Trophoblast cell (in vitro differentiated cells and primary cell): ENCODE measurements at regions not wholly inside any gene's neighbourhood (a gene's known extent, or its start where the extent isn't known, plus 50 kb on each side); places are given as distances from the start of the nearest gene placed in this dataset.

Experiments
- DNase-seq, 2 donors: peaks; one replicate each; pipeline ENCODE4 v3.0.0-alpha.2; 2016
- H2AFZ ChIP-seq: 2 replicates; pipeline ENCODE4 v1.6.1; 2013; ENCODE audit warnings: low read length, moderate library complexity, mild to moderate bottlenecking; ENCODE audit not compliant: insufficient read depth, poor library complexity
- H2AK5ac ChIP-seq: 2 replicates; pipeline ENCODE4 v1.6.1; 2013; ENCODE audit warnings: mild to moderate bottlenecking, low read length
- H2BK120ac ChIP-seq: 2 replicates; pipeline ENCODE4 v1.6.1; 2013; ENCODE audit warnings: low read length, mild to moderate bottlenecking, moderate library complexity; ENCODE audit not compliant: insufficient read depth, poor library complexity
- H2BK12ac ChIP-seq: 2 replicates; pipeline ENCODE4 v1.6.1; 2013; ENCODE audit warnings: mild to moderate bottlenecking, low read length, moderate library complexity
- H2BK5ac ChIP-seq: 2 replicates; pipeline ENCODE4 v1.6.1; 2013; ENCODE audit warnings: low read length, low read depth, moderate library complexity, mild to moderate bottlenecking; ENCODE audit not compliant: poor library complexity
- H3K14ac ChIP-seq: 2 replicates; pipeline ENCODE4 v1.6.1; 2013; ENCODE audit warnings: mild to moderate bottlenecking, low read length
- H3K18ac ChIP-seq: 2 replicates; pipeline ENCODE4 v1.6.1; 2013; ENCODE audit warnings: mild to moderate bottlenecking, low read length
- H3K23ac ChIP-seq: 2 replicates; pipeline ENCODE4 v1.6.1; 2013; ENCODE audit warnings: low read length
- H3K27ac ChIP-seq: 2 replicates; pipeline ENCODE4 v1.5.1; 2013; ENCODE audit warnings: low read depth, mild to moderate bottlenecking, inconsistent platforms, low read length, moderate library complexity
- H3K27me3 ChIP-seq: 2 replicates; pipeline ENCODE4 v1.6.1; 2013; ENCODE audit warnings: inconsistent platforms, mild to moderate bottlenecking, low read length, moderate library complexity; ENCODE audit not compliant: insufficient read depth
- H3K36me3 ChIP-seq, 2 experiments: 1 replicate in 1 of 2; 2 replicates in 1 of 2; pipeline ENCODE4 v1.6.1; 2013; ENCODE audit warnings: low read length in 2 of 2, mild to moderate bottlenecking in 2 of 2, moderate library complexity in 1 of 2; ENCODE audit not compliant: insufficient read depth in 2 of 2, control insufficient read depth in 1 of 2
- H3K4ac ChIP-seq: 2 replicates; pipeline ENCODE4 v1.6.1; 2013; ENCODE audit warnings: low read depth, mild to moderate bottlenecking, low read length, moderate library complexity
- H3K4me1 ChIP-seq, 2 experiments: 1 replicate in 1 of 2; 2 replicates in 1 of 2; pipeline ENCODE4 v1.6.1; 2013; ENCODE audit warnings: low read length in 2 of 2, mild to moderate bottlenecking in 2 of 2, moderate library complexity in 1 of 2; ENCODE audit not compliant: insufficient read depth in 2 of 2, control insufficient read depth in 1 of 2
- H3K4me2 ChIP-seq: 2 replicates; pipeline ENCODE4 v1.6.1; 2013; ENCODE audit warnings: inconsistent platforms, mild to moderate bottlenecking, low read length, moderate library complexity
- H3K4me3 ChIP-seq: 2 replicates; pipeline ENCODE4 v1.5.1; 2013; ENCODE audit warnings: mild to moderate bottlenecking, low read depth, low read length, inconsistent platforms
- H3K79me1 ChIP-seq: one replicate; pipeline ENCODE4 v1.6.1; 2013; ENCODE audit warnings: low read length
- H3K79me2 ChIP-seq: 2 replicates; pipeline ENCODE4 v1.6.1; 2013; ENCODE audit warnings: low read length, mild to moderate bottlenecking; ENCODE audit not compliant: control insufficient read depth, insufficient read depth, poor library complexity
- H3K9ac ChIP-seq: 2 replicates; pipeline ENCODE4 v1.6.1; 2013; ENCODE audit warnings: mild to moderate bottlenecking, low read length
- H3K9me3 ChIP-seq: 2 replicates; pipeline ENCODE4 v1.6.1; 2013; ENCODE audit warnings: low read depth, mild to moderate bottlenecking, control low read depth, inconsistent platforms, low read length; ENCODE audit not compliant: insufficient read depth
- H4K12ac ChIP-seq: 2 replicates; pipeline ENCODE4 v1.6.1; 2013; ENCODE audit warnings: low read depth, mild to moderate bottlenecking, low read length, moderate library complexity
- H4K8ac ChIP-seq: 2 replicates; pipeline ENCODE4 v1.6.1; 2013; ENCODE audit warnings: low read depth, mild to moderate bottlenecking, low read length, moderate library complexity
- H4K91ac ChIP-seq: one replicate; pipeline ENCODE4 v1.6.1; 2013; ENCODE audit warnings: low read depth, mild to moderate bottlenecking, low read length, moderate library complexity
- WGBS: extraction: QIAGEN DNeasy Blood & Tissue Kit; methylation state at CpG from one replicate; pipeline ENCODE4 v1.1.7; 2013; ENCODE audit warnings: missing lambda C conversion rate; ENCODE audit not compliant: insufficient read length, insufficient coverage; ENCODE audit errors: extremely low coverage; 5-methylcytosine and 5-hydroxymethylcytosine counted together

DNA sequence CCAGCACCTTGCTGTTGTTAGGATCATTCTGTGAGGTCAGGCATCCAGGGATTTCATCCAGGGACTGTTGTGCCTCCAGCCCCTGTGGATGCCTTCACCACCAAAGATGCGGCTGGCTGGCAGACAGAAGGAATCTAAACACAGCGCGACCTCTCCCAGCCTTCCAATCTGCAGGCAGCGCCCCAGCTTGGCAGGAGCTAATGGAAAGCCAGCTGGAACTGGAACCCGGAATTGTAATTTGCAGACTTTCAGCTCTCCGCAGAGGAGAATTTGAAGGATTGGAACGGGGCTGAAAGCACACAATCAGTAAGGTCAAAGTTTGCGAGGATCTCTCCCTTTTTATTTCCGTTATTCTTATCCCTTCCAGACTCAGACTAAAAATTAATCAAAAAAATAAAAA, 127.8 kb downstream of the TRIB2 start:
- Histone ChIP-seq H4K91ac (no peak overlapping the region), H4K8ac (no peak overlapping the region), H3K9me3 (no peaks in the 10 kb centered on the region), H3K9ac (no peak overlapping the region), H2AK5ac (no peak overlapping the region), H3K79me2 (no peaks in the 10 kb centered on the region), H3K18ac (no peak overlapping the region), H4K12ac (no peak overlapping the region), H2BK12ac (no peak overlapping the region), H2BK5ac (no peak overlapping the region), H3K79me1 (peaks cover 2% of the 10 kb centered on the region), H2AFZ (no peak overlapping the region), H3K4me2 (no peak overlapping the region), H3K14ac (no peak overlapping the region), H2BK120ac (no peak overlapping the region), H3K4ac (no peak overlapping the region), H3K4me3 (no peak overlapping the region), H3K4me1 (no peaks in the 10 kb centered on the region), H3K23ac (no peak overlapping the region), H3K27me3 (no peaks in the 10 kb centered on the region), H3K36me3 (no peaks in the 10 kb centered on the region), H3K27ac (no peak overlapping the region)
- no peak for DNase-seq
- no CpG with 5 or more reads among the region's 9 CpGs for WGBS

DNA sequence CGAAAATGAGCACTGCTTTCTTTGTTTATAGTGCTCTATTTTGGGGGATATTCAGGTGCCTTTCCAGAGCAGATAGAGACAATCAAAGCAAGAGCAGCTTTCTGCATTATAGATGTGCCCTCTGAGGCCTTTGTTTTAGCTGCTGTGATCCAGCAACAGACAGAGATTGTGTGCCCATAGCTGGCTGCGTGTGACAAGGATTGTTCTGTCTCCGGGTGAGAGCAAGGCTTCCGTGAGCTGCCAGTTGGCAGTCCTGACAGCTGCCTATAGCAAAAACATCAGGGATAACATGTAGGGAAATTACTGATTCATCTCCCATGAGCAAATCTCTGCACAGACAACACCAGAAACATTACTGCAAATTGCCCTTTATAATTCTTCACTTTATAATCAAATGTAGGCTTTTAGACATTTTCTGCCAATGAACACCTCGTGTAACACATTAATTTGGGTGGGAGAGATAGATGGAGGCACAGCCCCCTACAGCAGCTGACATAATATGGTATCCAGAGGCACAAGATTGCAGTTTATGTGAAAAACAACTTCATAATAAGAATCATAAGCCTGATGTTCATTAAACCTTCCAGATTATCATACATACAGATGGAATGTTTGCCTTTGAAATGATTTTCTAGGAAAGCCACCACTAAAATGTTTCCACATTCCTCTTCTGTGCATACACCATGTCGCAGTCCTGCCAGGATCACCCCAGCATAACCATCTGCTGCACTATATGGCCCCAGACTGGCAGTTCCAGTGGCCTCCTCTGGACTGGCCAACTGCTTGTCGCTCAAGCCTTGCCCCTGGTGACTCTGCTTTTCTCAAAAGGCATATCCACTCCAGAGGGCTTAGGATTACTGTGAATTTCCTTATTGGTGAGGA, 131.2 kb downstream of the TRIB2 start:
- DNase-seq = no peak
- H2AK5ac ChIP-seq = no peak overlapping the region
- no peaks in the 10 kb centered on the region for H3K4me1 ChIP-seq
- H2BK5ac ChIP-seq = no peak overlapping the region
- no CpG with 5 or more reads among the region's 7 CpGs for WGBS
- no peaks in the 10 kb centered on the region for H3K9me3 ChIP-seq
- H4K91ac ChIP-seq = no peak overlapping the region
- H3K79me2 ChIP-seq = no peaks in the 10 kb centered on the region
- H3K27ac ChIP-seq = no peak overlapping the region
- no peak overlapping the region for H3K9ac ChIP-seq
- H2AFZ ChIP-seq = no peak overlapping the region
- peaks cover 2% of the 10 kb centered on the region for H3K79me1 ChIP-seq
- no peak overlapping the region for H4K8ac ChIP-seq
- H2BK12ac ChIP-seq = no peak overlapping the region
- no peak overlapping the region for H3K18ac ChIP-seq
- H3K23ac ChIP-seq = no peak overlapping the region
- H3K4me2 ChIP-seq = no peak overlapping the region
- no peak overlapping the region for H4K12ac ChIP-seq
- no peaks in the 10 kb centered on the region for H3K27me3 ChIP-seq
- no peak overlapping the region for H3K4ac ChIP-seq
- no peaks in the 10 kb centered on the region for H3K36me3 ChIP-seq
- no peak overlapping the region for H2BK120ac ChIP-seq
- H3K4me3 ChIP-seq = no peak overlapping the region
- no peak overlapping the region for H3K14ac ChIP-seq

DNA sequence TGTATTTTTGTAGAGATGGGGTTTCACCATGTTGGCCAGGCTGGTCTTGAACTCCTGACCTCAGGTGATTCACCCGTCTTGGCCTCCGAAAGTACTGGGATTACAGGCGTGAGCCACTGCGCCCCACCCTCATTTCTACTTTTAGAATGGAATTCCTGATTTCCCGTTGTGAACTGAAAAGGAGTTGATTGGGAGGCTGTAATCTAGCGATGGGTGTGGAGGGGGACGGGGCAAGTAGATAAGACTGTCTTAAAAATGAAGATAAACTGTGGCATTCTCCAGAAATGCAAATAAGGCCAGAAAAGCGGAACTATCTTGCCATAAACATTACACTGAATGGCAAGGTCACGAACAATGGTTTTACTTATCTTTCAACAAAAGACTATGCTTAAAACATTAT, 135.4 kb downstream of the TRIB2 start:
- Histone ChIP-seq H4K12ac (no peak overlapping the region), H3K4me2 (no peak overlapping the region), H3K9ac (no peak overlapping the region), H3K27me3 (no peaks in the 10 kb centered on the region), H3K79me1 (no peaks in the 10 kb centered on the region), H2BK120ac (no peak overlapping the region), H2BK12ac (no peak overlapping the region), H3K27ac (no peak overlapping the region), H2AFZ (no peak overlapping the region), H3K36me3 (no peaks in the 10 kb centered on the region), H3K23ac (no peak overlapping the region), H2BK5ac (no peak overlapping the region), H3K4me1 (no peaks in the 10 kb centered on the region), H3K4ac (no peak overlapping the region), H4K8ac (no peak overlapping the region), H3K14ac (no peak overlapping the region), H3K9me3 (peaks cover 8% of the 10 kb centered on the region), H3K79me2 (no peaks in the 10 kb centered on the region), H2AK5ac (no peak overlapping the region), H3K18ac (no peak overlapping the region), H3K4me3 (no peak overlapping the region), H4K91ac (no peak overlapping the region)
- no CpG with 5 or more reads among the region's 9 CpGs for WGBS
- DNase-seq = no peak

DNA sequence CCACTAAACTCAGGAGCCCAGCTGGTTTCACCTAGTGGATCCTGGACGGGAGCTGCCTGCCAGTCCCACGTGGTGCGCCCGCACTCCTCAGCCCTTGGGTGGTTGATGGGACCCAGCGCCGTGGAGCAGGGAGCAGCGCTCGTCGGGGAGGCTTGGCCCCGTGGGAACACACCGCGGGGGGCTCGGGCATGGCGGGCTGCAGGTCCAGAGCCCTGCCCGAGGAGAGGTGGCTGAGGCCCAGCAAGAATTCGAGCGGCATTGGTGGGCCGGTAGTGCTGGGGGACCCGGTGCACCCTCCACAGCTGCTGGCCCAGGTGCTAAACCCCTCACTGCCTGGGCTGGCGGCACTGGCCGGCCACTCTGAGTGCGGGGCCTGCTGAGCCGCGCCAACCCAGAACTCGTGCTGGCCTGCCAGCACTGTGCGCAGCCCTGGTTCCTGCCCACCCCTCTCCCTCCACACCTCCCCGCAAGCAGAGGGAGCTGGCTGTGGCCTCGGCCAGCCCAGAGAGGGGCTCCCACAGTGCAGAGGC, 137.3 kb downstream of the TRIB2 start:
- H3K27me3 ChIP-seq = no peaks in the 10 kb centered on the region
- no peaks in the 10 kb centered on the region for H3K79me2 ChIP-seq
- H2BK120ac ChIP-seq = no peak overlapping the region
- no peak overlapping the region for H3K4ac ChIP-seq
- no peak overlapping the region for H3K23ac ChIP-seq
- H3K27ac ChIP-seq = no peak overlapping the region
- H3K4me2 ChIP-seq = no peak overlapping the region
- H3K18ac ChIP-seq = no peak overlapping the region
- H2BK12ac ChIP-seq = no peak overlapping the region
- H4K12ac ChIP-seq = no peak overlapping the region
- H2AFZ ChIP-seq = no peak overlapping the region
- no peak overlapping the region for H3K14ac ChIP-seq
- no peaks in the 10 kb centered on the region for H3K36me3 ChIP-seq
- no peak overlapping the region for H4K8ac ChIP-seq
- H3K4me1 ChIP-seq = no peaks in the 10 kb centered on the region
- H2BK5ac ChIP-seq = no peak overlapping the region
- WGBS = no CpG with 5 or more reads among the region's 28 CpGs
- no peaks in the 10 kb centered on the region for H3K79me1 ChIP-seq
- H3K9me3 ChIP-seq = peaks cover 8% of the 10 kb centered on the region
- no peak overlapping the region for H3K9ac ChIP-seq
- H3K4me3 ChIP-seq = no peak overlapping the region
- no peak overlapping the region for H4K91ac ChIP-seq
- no peak overlapping the region for H2AK5ac ChIP-seq
- DNase-seq = no peak
